Tibial nerve (tissue), 4 donors: ENCODE measurements at regions not wholly inside any gene's neighbourhood (a gene's known extent, or its start where the extent isn't known, plus 50 kb on each side); places are given as distances from the start of the nearest gene placed in this dataset.

ENCODE experiments used
- DNase-seq, 2 donors: peaks; one replicate each; pipeline ENCODE4 v3.0.0-alpha.2; 2019; ENCODE audit warnings: low spot score in 2 of 2
- H3K27ac ChIP-seq, 4 donors: fragments of 200-600 bp; sonication (generic) in 3 of 4; one replicate each; pipeline ENCODE4 v1.5.1; 2017 to 2019; ENCODE audit warnings: mild to moderate bottlenecking in 1 of 4
- H3K27me3 ChIP-seq, 2 donors: fragments of 200-600 bp; sonication (generic) in 1 of 2; one replicate each; pipeline versions ENCODE4 v1.5.1 to v1.6.0; 2017 to 2019
- H3K36me3 ChIP-seq, 3 donors: fragments of 200-600 bp; sonication (generic); one replicate each; pipeline ENCODE4 v1.5.1; 2018 to 2019
- H3K4me1 ChIP-seq, 4 donors: fragments of 200-600 bp; sonication (generic) in 3 of 4; one replicate each; pipeline ENCODE4 v1.5.1; 2017 to 2019
- H3K4me3 ChIP-seq, 4 donors: fragments of 200-600 bp; sonication (generic) in 3 of 4; one replicate each; pipeline ENCODE4 v1.5.1; 2017 to 2019; ENCODE audit warnings: mild to moderate bottlenecking in 1 of 4, moderate library complexity in 1 of 4
- H3K9me3 ChIP-seq, 4 donors: fragments of 200-600 bp; sonication (generic) in 3 of 4; one replicate each; pipeline ENCODE4 v1.5.1; 2017 to 2019
- CTCF ChIP-seq, 5 experiments: fragments of 200-600 bp in 3 of 5; fragments of 450-650 bp in 2 of 5; sonication (generic) in 3 of 5; IDR thresholded peaks; one replicate each; pipeline ENCODE4 v1.5.1; 2016 to 2019; ENCODE audit warnings: antibody characterized with exemption in 5 of 5, mild to moderate bottlenecking in 3 of 5, moderate library complexity in 2 of 5
- EP300 ChIP-seq, 2 donors: sonication (generic); formaldehyde crosslinking; IDR thresholded peaks; one replicate each; pipeline ENCODE4 v1.6.1; 2017; ENCODE audit warnings: antibody characterized with exemption in 2 of 2, mild to moderate bottlenecking in 1 of 2
- POLR2A ChIP-seq, 2 donors: fragments of 450-650 bp; IDR thresholded peaks; one replicate each; pipeline ENCODE4 v1.6.1; 2017; ENCODE audit warnings: antibody characterized with exemption in 2 of 2, mild to moderate bottlenecking in 2 of 2, moderate library complexity in 2 of 2
- WGBS, 2 donors: methylation state at CpG; one replicate each; pipeline ENCODE4 v1.1.5; 2018; 5-methylcytosine and 5-hydroxymethylcytosine counted together

- no peaks in the 10 kb centered on the region for H3K27me3 ChIP-seq
- H3K4me1 ChIP-seq = peaks cover 0 to 12% (median 3%) of the 10 kb centered on the region in 4 donors
- 83 to 88% methylated on average over 15 of the region's 15 CpGs for WGBS, 2 donors
- H3K9me3 ChIP-seq = no peaks in the 10 kb centered on the region
- no peak overlapping the region for H3K27ac ChIP-seq
- TF ChIP-seq CTCF (IDR thresholded peaks at IDR 0.05) = no peak
- TF ChIP-seq POLR2A (IDR thresholded peaks at IDR 0.05) = no peak
- no peak for TF ChIP-seq EP300 (IDR thresholded peaks at IDR 0.05)
- no peak for DNase-seq
- no peak overlapping the region for H3K4me3 ChIP-seq
- no peaks in the 10 kb centered on the region for H3K36me3 ChIP-seq
Observed at GRCh38 chr6:159100395-159101182, 55.8 kb upstream of the TAGAP start.

- H3K27ac ChIP-seq = no peak overlapping the region
- WGBS, 2 donors = 61 to 69% methylated on average over 3 of the region's 3 CpGs
- DNase-seq = no peak
- H3K36me3 ChIP-seq = no peaks in the 10 kb centered on the region
- no peaks in the 10 kb centered on the region for H3K9me3 ChIP-seq
- H3K27me3 ChIP-seq = no peaks in the 10 kb centered on the region
- TF ChIP-seq POLR2A (IDR thresholded peaks at IDR 0.05) (no peak), EP300 (IDR thresholded peaks at IDR 0.05) (no peak), CTCF (IDR thresholded peaks at IDR 0.05) (no peak)
- H3K4me3 ChIP-seq = no peak overlapping the region
- H3K4me1 ChIP-seq = peaks cover 0 to 12% (median 3%) of the 10 kb centered on the region in 4 donors
Observed at GRCh38 chr6:159099961-159100360, 55.2 kb upstream of the TAGAP start.

- no peak for DNase-seq
- Histone ChIP-seq H3K27ac (no peak overlapping the region), H3K36me3 (no peaks in the 10 kb centered on the region), H3K9me3 (no peaks in the 10 kb centered on the region), H3K4me3 (no peak overlapping the region), H3K4me1 (peaks cover 0 to 14% (median 3%) of the 10 kb centered on the region in 4 donors), H3K27me3 (no peaks in the 10 kb centered on the region)
- 80 to 94% methylated on average over 3 of the region's 3 CpGs for WGBS, 2 donors
- TF ChIP-seq CTCF (IDR thresholded peaks at IDR 0.05) (no peak), EP300 (IDR thresholded peaks at IDR 0.05) (no peak), POLR2A (IDR thresholded peaks at IDR 0.05) (no peak)
Observed at GRCh38 chr6:159099276-159099675, 54.5 kb upstream of the TAGAP start.

DNA sequence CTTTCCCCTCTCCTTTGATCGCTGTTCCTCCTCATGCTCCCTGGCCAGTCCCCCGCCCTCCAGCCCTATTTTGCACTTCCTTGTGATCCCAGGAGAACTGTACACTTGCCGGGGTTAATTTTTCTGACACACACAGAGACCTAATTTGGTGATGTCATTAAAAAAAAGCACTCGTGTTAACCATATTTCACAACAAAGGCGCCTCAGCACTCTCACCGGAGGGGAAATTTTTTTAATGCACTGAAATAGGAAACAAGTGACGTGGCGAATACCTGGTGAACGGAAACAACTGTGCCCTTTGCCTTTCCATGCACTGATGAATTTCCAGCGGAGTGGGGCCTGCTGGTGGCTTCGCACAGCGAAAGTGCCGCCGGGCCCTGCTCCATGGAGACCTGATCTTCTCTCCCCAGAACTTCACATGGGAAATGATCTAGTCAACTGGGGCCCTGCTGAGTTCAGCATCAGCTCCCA is 53.9 kb upstream of the TAGAP start:
- DNase-seq = no peak

More for the DNA sequence above, 53.9 kb upstream of the TAGAP start:
- no peaks in the 10 kb centered on the region for H3K27me3 ChIP-seq
- H3K27ac ChIP-seq = peak overlapping the region in 1 of 4 donors; percentile 55
- peaks cover 0 to 13% (median under 1%) of the 10 kb centered on the region in 4 donors for H3K4me1 ChIP-seq
- no peaks in the 10 kb centered on the region for H3K9me3 ChIP-seq
- no peaks in the 10 kb centered on the region for H3K36me3 ChIP-seq
- TF ChIP-seq EP300 (IDR thresholded peaks at IDR 0.05) (no peak), CTCF (IDR thresholded peaks at IDR 0.05) (no peak), POLR2A (IDR thresholded peaks at IDR 0.05) (no peak)
- 70 to 73% methylated on average over 14 of the region's 14 CpGs for WGBS, 2 donors
- H3K4me3 ChIP-seq = no peak overlapping the region
